HEK293T (cell line): ENCODE measurements at regions not wholly inside any gene's neighbourhood (a gene's known extent, or its start where the extent isn't known, plus 50 kb on each side); places are given as distances from the start of the nearest gene placed in this dataset.

Source experiments
- ARNT ChIP-seq: fragments of 450-650 bp; IDR thresholded peaks from 2 replicates; pipeline ENCODE4 v1.6.1; 2017; ENCODE audit warnings: mild to moderate bottlenecking
- BHLHE40 ChIP-seq: fragments of 450-650 bp; IDR thresholded peaks from 2 replicates; pipeline ENCODE4 v1.6.1; 2016; ENCODE audit warnings: mild to moderate bottlenecking, moderate library complexity, borderline replicate concordance
- CTBP1 ChIP-seq: fragments of 450-650 bp; IDR thresholded peaks from 2 replicates; pipeline ENCODE4 v1.6.1; 2016; ENCODE audit warnings: borderline replicate concordance
- ELF4 ChIP-seq: fragments of 450-650 bp; IDR thresholded peaks from 2 replicates; pipeline ENCODE4 v1.6.1; 2017; ENCODE audit warnings: antibody characterized with exemption
- FOXA1 ChIP-seq: fragments of 450-650 bp; IDR thresholded peaks from 2 replicates; pipeline ENCODE4 v1.6.1; 2016; ENCODE audit warnings: mild to moderate bottlenecking
- FOXK2 ChIP-seq: fragments of 450-650 bp; IDR thresholded peaks from 2 replicates; pipeline ENCODE4 v1.6.1; 2016; ENCODE audit warnings: mild to moderate bottlenecking
- HDGF ChIP-seq: fragments of 450-650 bp; IDR thresholded peaks from 2 replicates; pipeline ENCODE4 v1.6.1; 2017; ENCODE audit warnings: antibody characterized with exemption, borderline replicate concordance
- L3MBTL2 ChIP-seq: fragments of 450-650 bp; conservative IDR thresholded peaks from 2 replicates; pipeline ENCODE4 v1.6.1; 2016; ENCODE audit warnings: mild to moderate bottlenecking
- LEF1 ChIP-seq: fragments of 450-650 bp; IDR thresholded peaks from 2 replicates; pipeline ENCODE4 v1.6.1; 2017; ENCODE audit warnings: mild to moderate bottlenecking, borderline replicate concordance
- NFRKB ChIP-seq: fragments of 450-650 bp; IDR thresholded peaks from 2 replicates; pipeline ENCODE4 v1.6.1; 2016; ENCODE audit warnings: mild to moderate bottlenecking, moderate library complexity
- SP1 ChIP-seq: fragments of 450-650 bp; IDR thresholded peaks from 2 replicates; pipeline ENCODE4 v1.6.1; 2017
- SUZ12 ChIP-seq: fragments of 450-650 bp; IDR thresholded peaks from 2 replicates; pipeline ENCODE4 v1.6.1; 2016; ENCODE audit warnings: mild to moderate bottlenecking
- TARDBP ChIP-seq: fragments of 450-650 bp; IDR thresholded peaks from 2 replicates; pipeline ENCODE4 v1.6.1; 2016

- TF ChIP-seq L3MBTL2 (no peak), ARNT (no peak), NFRKB (no peak), SUZ12 (no peak), HDGF (no peak), LEF1 (no peak), BHLHE40 (no peak), TARDBP (no peak), ELF4 (no peak), CTBP1 (no peak), SP1 (no peak), FOXA1 (no peak), FOXK2 (no peak)
Observed at GRCh38 chr17:27224526-27225315, 69.2 kb upstream of the WSB1 start.
